ENCODE measurements at regions not wholly inside any gene's neighbourhood (a gene's known extent, or its start where the extent isn't known, plus 50 kb on each side); places are given as distances from the start of the nearest gene placed in this dataset.
"Not testable (repeated sequence)": the region's sequence is repeated elsewhere in the genome, so short reads cannot be mapped to it uniquely, and the experiment has no call there.

- Histone ChIP-seq H3K4me3 (ENCODE audit: low read length) (no peak overlapping the region), H3K27me3 (ENCODE audit: control insufficient read depth, insufficient read depth, low read length) (no peaks in the 10 kb centered on the region), H3K36me3 (ENCODE audit: control insufficient read depth, insufficient read depth, low read length) (no peaks in the 10 kb centered on the region), H3K4me1 (ENCODE audit: control insufficient read depth, insufficient read depth, low read length) (peaks cover 14% of the 10 kb centered on the region), H3K27ac (ENCODE audit: low read length) (no peak overlapping the region), H3K9me3 (ENCODE audit: control insufficient read depth, insufficient read depth, low read length) (no peaks in the 10 kb centered on the region)
- Mint-ChIP-seq H3K27ac (no peak overlapping the region), H3K4me3 (no peak overlapping the region), H3K36me3 (no peaks in the 10 kb centered on the region), H3K9me3 (no peaks in the 10 kb centered on the region), H3K4me1 (peaks cover 15 to 16% of the 10 kb centered on the region in 2 donors), H3K27me3 (ENCODE audit: low read depth in 2 of 2) (peaks cover 0 to 3% of the 10 kb centered on the region in 2 donors)
- ATAC-seq, result no peak
- TF ChIP-seq, protein P1, sequence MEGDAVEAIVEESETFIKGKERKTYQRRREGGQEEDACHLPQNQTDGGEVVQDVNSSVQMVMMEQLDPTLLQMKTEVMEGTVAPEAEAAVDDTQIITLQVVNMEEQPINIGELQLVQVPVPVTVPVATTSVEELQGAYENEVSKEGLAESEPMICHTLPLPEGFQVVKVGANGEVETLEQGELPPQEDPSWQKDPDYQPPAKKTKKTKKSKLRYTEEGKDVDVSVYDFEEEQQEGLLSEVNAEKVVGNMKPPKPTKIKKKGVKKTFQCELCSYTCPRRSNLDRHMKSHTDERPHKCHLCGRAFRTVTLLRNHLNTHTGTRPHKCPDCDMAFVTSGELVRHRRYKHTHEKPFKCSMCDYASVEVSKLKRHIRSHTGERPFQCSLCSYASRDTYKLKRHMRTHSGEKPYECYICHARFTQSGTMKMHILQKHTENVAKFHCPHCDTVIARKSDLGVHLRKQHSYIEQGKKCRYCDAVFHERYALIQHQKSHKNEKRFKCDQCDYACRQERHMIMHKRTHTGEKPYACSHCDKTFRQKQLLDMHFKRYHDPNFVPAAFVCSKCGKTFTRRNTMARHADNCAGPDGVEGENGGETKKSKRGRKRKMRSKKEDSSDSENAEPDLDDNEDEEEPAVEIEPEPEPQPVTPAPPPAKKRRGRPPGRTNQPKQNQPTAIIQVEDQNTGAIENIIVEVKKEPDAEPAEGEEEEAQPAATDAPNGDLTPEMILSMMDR (IDR thresholded peaks at IDR 0.05), result no peak
- no peak for DNase-seq
- intact Hi-C loops (cut with micrococcal nuclease), result no loop called here
- 95% methylated on average over 9 of the region's 9 CpGs for WGBS (ENCODE audit: insufficient coverage)
These were observed 228.1 kb upstream of the JARID2 start for GRCh38 chr6:15017803-15018202.

DNA sequence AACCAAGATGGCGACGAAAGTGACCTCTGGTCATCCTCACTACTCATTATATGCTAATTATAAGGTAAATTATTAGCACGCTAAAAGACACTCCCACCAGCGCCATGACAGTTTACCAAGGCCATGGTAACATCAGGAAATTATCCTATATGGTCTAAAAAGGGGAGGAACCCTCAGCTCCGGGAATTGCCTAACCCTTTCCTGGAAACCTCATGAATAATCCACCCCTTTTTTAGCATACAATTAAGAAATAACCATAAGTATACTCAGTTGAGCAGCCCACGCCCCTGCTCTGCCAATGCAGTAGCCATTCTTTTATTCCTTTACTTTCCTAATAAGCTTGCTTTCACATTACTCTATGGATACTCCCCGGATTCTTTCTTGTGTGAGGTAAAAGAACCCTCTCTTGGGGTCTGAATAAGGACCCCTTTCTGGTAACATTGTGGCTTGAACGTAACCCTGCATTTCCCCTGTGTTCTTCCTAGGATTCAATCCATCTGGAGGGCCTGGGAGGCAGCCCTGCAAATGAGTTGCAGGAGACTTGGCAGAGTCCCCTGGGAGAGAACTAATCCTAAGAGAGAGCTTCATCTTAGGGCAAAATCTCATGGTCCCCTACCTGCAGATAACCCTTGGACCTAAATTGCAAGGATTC, 225.6 kb upstream of the JARID2 start:
- peaks cover 27% of the 10 kb centered on the region for H3K4me1 ChIP-seq (ENCODE audit: control insufficient read depth, insufficient read depth, low read length)
- H3K27me3 ChIP-seq (ENCODE audit: control insufficient read depth, insufficient read depth, low read length), result no peaks in the 10 kb centered on the region
- H3K9me3 Mint-ChIP-seq, result no peaks in the 10 kb centered on the region
- H3K27me3 Mint-ChIP-seq (ENCODE audit: low read depth in 2 of 2), result no peaks in the 10 kb centered on the region
- no peak overlapping the region for H3K4me3 ChIP-seq (ENCODE audit: low read length)
- H3K36me3 ChIP-seq (ENCODE audit: control insufficient read depth, insufficient read depth, low read length), result no peaks in the 10 kb centered on the region
- no peaks in the 10 kb centered on the region for H3K9me3 ChIP-seq (ENCODE audit: control insufficient read depth, insufficient read depth, low read length)
- intact Hi-C loops (cut with micrococcal nuclease), result no loop called here
- no peak overlapping the region for H3K27ac ChIP-seq (ENCODE audit: low read length)
- ATAC-seq (no peak), DNase-seq (no peak)
- peaks cover 24 to 25% of the 10 kb centered on the region in 2 donors for H3K4me1 Mint-ChIP-seq
- TF ChIP-seq, protein P1 (IDR thresholded peaks at IDR 0.05), result no peak
- WGBS (ENCODE audit: insufficient coverage), result 98% methylated on average over 6 of the region's 8 CpGs
- no peaks in the 10 kb centered on the region for H3K36me3 Mint-ChIP-seq
- no peak overlapping the region for H3K27ac Mint-ChIP-seq
- H3K4me3 Mint-ChIP-seq, result peak overlapping the region; percentile 17

- Mint-ChIP-seq H3K4me1 (peaks cover 24 to 25% of the 10 kb centered on the region in 2 donors), H3K9me3 (no peaks in the 10 kb centered on the region), H3K4me3 (no peak overlapping the region), H3K27ac (no peak overlapping the region), H3K27me3 (ENCODE audit: low read depth in 2 of 2) (no peaks in the 10 kb centered on the region), H3K36me3 (no peaks in the 10 kb centered on the region)
- no peak for DNase-seq
- Histone ChIP-seq H3K36me3 (ENCODE audit: control insufficient read depth, insufficient read depth, low read length) (no peaks in the 10 kb centered on the region), H3K27ac (ENCODE audit: low read length) (no peak overlapping the region), H3K9me3 (ENCODE audit: control insufficient read depth, insufficient read depth, low read length) (no peaks in the 10 kb centered on the region), H3K4me3 (ENCODE audit: low read length) (no peak overlapping the region), H3K4me1 (ENCODE audit: control insufficient read depth, insufficient read depth, low read length) (peaks cover 27% of the 10 kb centered on the region), H3K27me3 (ENCODE audit: control insufficient read depth, insufficient read depth, low read length) (no peaks in the 10 kb centered on the region)
- TF ChIP-seq, protein P1 (IDR thresholded peaks at IDR 0.05), result no peak
- intact Hi-C loops (cut with micrococcal nuclease), result no loop called here
- WGBS (ENCODE audit: insufficient coverage), result 98% methylated on average over 7 of the region's 7 CpGs
- ATAC-seq, result no peak
These were observed 224.8 kb upstream of the JARID2 start for GRCh38 chr6:15021074-15021473.

GRCh38 chr6:15023018-15023417, 222.9 kb upstream of the JARID2 start:
- peak overlapping the region; percentile 44 for H3K27ac ChIP-seq (ENCODE audit: low read length)
- H3K4me1 ChIP-seq (ENCODE audit: control insufficient read depth, insufficient read depth, low read length), result peaks cover 27% of the 10 kb centered on the region
- Mint-ChIP-seq H3K27ac (peak overlapping the region; percentile 87 to 91), H3K4me3 (peak overlapping the region; percentile 74), H3K4me1 (peaks cover 24 to 25% of the 10 kb centered on the region in 2 donors)
- DNase-seq; intact Hi-C loops (cut with micrococcal nuclease); H3K9me3 Mint-ChIP-seq; H3K36me3 Mint-ChIP-seq; H3K27me3 Mint-ChIP-seq (ENCODE audit: low read depth in 2 of 2); H3K9me3 ChIP-seq (ENCODE audit: control insufficient read depth, insufficient read depth, low read length); H3K36me3 ChIP-seq (ENCODE audit: control insufficient read depth, insufficient read depth, low read length); H3K27me3 ChIP-seq (ENCODE audit: control insufficient read depth, insufficient read depth, low read length); H3K4me3 ChIP-seq (ENCODE audit: low read length): not testable (repeated sequence)
- peak in 1 of 3 donors; percentile 19 for ATAC-seq
- WGBS (ENCODE audit: insufficient coverage), result 82% methylated on average over 10 of the region's 14 CpGs
